HG02642 (cell line): ENCODE measurements at regions not wholly inside any gene's neighbourhood (a gene's known extent, or its start where the extent isn't known, plus 50 kb on each side); places are given as distances from the start of the nearest gene placed in this dataset.

ENCODE experiments used
- ATAC-seq: cut with Tn5 transposase; IDR thresholded peaks from one replicate; pipeline ENCODE4 v1.9.1; 2021; ENCODE audit warnings: mild to moderate bottlenecking; ENCODE audit not compliant: unreplicated experiment, poor library complexity

DNA sequence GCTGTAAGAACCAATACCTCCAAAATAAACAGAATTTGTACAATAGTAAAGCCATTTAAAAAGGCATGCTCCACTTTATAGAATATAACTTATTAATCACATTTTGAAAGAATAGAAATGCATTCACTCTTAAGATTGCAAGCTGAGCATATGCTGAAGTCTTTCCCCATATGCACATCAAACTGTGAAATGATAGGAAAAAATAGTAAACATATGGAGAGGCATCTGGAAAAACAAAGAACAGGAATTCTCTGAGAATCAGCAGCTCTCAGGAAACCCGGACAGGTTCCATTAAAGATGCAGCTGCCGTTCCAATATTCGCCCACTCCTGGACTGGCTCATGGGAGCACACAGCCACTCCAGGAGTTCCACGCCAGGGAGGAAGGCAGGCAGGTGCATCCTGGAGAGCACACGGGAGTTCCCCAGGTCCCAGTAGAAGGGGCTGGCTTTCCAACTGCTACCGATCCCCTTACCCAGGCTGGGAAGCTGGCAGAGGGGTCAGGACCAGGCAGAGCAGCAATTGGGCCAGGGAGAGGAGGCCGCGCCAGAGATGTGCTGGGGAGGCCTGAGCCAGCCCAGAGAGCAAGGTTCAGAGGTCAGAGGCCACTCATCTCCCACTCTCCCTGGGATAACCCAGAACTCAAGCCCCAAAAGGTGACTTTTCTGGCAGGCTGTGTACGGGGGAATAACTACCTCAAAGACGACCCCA is 111.1 kb downstream of the DLL1 start:
- ATAC-seq, result no peak

DNA sequence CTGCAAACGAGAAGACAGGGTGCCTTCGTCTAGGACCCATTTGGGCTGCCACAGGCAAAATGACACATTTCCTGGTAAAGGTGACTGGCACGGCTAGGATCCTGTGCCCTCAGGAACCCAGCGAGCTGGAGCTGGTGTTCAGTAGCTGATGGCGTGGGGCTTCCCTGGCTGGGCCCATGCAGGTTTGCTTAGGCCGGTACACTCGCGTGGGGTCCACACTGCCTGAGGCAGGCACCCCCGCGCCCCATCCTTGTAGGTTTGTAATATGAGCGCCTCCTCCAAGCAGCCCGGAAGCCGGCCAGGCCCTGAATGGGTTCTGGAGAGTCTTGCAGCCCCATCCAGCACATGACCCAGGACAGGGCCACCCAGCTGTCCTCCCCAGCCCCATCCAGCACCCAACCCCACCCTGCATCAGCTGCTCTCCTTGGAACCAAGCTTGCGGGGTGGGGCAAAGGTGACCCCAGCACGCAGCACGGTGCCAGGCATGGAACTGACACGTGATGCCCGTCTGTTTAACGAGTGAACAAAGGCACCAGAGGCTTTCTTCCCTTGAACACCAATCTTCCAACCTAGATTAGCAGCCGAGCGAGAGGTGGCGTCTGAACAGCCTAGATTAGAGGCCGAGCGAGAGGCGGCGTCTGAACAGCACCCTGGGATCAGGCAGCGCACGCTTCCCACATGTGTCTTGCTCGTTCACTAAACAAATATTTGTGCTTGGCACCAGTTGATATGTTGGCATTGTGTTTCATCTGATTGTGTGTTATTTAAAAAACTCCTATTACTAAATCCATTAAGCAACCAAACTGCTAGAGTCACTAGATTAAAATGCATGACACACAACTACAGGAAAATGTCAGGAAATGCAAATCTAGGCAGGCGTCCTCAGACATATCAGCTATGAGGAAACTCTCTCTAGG is 112.1 kb downstream of the DLL1 start:
- ATAC-seq, result no peak

DNA sequence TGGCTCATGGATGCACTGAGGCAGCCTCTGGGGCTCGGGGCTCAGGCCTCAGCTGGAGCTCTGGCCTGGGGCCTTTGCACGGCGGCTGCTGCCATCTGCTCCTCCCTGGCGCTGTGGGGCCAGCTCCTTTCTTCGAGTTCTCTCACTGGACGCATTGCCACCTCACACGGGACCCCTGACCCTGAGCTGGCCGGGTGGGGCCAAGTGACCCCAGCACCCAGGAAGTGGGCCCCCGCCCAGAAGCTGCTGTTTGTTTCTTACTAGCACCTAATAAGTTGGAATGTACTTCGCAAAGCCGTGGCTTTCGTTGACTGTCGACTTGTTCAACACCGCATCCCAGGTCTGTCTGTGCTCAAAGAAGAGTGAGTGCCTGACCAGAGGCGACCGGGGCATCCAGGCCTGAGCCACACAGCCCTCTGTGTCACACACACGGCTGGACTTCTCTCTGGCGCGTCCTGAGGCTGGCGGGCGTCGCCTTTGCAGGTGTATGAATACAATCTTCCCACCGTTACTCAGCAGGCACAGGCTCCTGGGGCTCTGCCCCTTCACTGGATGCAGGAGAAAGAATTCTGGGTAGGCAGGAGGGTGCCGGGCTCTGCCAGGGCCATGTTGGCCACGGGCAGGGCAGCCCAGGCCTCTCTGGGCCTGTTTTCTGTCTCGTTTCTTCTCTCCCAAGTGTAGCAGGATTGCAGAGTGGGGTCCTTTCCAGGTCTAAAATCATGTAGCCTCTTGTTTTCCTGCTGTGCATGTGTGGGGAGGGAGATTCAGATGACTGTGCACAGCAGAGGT is 112.9 kb downstream of the DLL1 start:
- no peak for ATAC-seq

DNA sequence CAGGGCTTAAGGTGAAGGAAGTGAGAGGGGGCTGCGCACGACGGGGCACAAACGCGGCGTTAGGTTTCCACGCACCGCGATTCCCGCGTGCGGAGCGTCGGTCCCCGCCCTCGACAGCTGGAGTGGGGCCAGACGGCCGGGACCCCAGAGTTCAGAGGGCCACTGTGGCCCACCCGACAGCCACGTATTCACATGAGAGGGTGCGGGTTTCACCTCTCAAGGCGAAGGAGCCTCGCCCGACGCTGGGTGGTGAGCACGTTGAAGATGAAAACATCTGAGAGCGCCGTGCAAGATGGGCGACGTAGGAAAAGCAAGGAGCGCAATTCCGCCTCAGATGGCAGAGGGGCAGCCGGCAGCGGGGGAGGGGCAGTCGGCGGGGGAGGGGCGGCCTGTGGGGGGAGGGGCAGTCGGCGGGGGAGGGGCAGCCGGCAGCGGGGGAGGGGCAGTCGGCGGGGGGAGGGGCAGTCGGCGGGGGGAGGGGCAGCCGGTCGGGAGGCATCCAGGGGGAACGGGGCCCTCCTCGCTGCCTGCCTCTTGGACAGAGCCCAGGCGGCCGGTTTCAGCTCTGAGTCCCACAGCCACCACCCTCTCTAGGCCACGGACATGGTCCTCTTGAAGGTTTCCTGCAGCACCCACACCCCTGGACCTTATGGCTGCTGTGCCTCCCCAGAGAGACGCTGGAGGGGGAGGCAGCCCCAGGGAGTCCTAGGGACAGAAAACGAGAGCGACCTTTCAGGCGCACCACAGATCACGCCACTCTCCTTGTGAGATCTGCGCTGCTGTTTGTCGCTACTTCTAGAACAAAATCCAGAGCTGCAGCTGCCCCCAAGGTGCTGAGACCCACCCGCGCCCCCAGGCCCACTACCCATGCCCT is 113.7 kb downstream of the DLL1 start:
- no peak for ATAC-seq

DNA sequence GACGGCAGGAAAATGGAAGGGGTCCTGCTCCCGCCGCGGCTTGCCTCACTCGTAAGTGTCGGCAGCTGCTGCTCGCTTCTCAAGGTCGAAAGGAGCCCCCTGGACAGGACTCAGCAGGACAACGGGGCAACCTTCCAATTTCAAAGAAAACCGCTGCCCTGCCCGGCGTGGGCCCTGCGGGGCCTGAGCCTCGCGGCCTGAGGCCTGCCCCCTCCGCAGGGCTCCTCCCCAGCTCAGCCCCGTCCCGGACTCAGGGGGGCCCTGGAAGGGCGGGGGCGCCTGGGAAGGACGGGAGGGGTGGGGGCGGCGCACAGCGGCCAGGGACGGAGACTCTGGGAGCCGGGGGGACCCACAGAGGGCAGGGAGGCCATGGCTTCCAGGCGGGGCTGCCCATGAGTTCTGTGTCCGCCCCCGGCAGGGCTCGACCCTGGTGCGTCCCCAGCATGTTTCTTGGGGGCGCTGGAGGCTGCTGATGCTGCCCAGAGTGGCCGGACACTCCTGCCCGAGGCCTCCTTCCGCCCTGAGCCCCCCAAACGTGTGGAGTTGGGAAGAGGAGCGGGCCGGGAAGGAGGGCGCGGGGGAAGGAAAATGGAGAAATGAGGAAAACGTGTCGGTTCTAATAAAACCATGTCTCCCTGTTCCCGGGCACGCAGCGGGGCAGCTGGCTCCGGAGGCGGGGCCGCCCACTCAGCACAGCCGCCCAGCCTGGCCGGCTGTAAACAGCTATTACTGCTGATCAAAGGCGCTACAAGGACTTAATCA is 114.6 kb downstream of the DLL1 start:
- no peak for ATAC-seq

DNA sequence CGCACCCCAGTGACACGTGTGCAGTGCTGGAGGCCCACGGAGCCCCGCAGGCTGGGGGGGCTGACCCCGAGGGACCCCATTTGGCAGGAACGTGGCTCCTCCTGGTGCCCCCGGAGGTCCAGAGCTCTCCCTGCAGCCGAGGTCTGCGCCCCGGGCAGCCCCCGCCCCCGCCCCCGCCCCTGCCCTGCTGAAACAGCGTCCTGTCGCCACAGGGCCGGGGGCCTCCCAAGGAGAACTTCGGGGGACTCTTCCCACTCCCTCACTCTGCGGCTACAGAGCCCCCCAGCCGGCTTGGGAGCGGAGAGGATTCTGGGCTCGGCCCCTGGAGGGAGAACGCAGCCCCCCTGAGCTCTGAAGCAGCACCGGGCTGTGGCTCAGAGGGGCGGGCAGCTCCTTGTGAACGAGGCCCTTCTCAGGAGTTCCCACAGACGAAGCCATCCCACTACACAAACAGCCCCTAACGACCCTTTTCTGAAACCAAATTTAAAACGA is 115.2 kb downstream of the DLL1 start:
- no peak for ATAC-seq

DNA sequence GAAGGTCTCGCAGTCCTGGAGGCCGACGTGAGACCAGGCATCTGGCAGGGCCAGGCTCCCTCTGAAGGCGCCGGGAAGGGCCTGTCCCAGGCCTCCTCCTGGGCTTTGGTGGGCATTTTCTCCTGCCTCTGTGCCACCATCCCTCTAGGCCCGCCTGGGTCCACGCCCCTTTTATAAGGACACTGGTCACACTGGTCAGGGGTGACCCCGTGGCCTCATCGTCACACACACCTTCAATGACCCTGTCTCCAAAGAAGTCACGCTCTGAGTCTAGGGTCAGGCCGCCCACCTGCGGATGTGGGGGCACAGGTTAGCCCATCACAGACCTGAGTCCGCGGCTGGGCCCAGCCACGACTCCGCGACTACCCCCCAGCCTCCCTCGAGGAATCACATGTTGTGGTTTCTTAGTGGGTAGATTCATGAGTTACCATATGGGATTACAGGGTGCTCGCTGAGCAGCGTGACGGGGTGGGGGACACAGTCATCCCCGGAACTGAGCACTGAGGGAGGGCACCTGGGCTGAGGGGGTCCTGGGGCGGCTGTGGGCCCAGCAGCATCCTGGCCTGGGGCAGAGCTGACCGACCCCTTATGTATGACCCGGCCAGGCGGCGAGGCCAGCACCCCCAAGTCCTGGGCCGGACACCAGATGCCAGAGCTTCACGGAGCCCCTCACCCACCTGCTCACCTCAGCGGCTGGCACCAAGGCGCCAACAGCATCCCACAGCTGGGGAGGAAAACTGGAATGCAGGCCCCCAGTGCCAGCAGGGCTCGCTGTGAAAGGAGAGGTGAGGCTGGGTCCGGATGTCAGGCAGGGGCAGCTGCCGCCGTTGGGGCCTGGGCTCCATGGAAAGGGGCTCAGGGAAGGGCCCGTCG is 115.9 kb downstream of the DLL1 start:
- no peak for ATAC-seq

DNA sequence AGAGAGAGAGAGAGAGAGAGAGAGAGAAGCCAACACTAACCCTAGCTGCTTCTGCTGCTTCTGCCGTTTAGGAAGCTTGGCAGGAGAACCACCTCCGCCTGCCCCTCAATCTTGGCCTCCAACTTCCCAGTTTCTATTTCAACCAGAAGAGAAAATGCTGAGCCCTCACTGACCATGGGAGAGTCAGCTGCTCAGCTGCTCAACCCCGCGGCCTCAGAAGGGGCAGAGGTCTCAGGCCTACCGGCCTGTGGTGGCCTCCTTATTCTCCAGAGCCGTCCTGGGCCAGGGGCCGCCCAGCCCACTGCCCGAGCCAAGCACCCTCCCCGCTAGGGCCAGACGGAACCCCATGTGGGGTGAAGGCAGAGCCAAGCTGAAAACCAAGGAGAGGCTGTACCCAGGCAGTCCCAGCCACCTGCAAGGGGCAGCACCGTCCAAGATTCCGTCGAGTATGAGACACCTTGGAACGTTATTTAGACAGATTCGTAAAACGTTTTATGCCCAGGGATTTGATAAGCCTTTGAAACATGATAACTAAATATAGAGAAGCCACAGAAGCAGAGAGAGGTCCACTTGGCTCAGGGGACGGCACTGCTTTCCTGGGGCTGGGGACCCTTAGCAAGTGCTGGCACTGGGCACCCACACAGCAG is 116.6 kb downstream of the DLL1 start:
- ATAC-seq, result no peak

DNA sequence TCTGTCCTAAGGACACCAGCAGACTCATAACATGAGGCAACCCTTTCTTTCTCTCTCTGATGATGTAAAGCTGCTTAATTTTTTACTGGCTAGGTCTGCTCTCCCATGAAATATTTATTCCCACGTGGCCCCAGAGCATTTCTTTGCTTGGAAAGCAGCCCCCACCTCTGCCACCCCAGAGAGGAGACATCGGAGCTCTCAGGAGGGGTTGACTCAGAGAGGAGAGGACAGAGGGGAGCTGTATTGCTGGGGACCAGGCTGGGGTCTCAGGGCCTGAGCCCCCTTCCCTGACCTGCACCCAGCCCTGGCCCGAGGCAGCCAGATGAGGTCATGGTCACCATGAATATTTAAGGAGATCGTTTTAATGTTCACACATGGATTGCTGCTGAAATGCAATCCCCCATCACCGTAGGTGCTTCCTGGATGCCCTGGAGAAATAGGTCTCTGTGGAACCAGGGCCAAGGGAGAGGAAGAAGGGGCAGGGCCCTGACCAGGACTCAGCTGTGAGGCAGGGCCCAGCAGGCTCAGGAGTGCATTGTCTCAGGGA is 117.5 kb downstream of the DLL1 start:
- no peak for ATAC-seq

DNA sequence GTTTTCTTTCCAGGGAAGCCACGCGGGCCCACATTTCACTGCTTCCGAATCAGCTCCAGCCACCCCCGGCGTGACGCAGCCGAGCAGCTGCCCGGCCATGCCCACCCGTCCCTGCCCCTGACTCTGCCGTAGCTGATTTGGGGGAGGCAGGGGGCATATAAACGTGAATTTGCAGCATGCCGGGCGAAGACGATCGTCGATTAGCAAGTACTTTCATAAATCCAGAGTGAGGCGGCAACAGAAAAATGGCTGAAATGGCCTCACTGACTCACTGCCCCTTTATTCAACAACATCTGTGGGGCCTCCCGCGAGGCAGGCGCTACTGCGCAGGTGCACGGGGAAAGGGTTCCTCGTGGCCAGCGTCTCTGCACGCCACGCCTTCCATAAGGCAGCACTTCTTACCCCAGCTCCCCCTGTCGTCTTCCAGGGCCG is 118.0 kb downstream of the DLL1 start:
- no peak for ATAC-seq

DNA sequence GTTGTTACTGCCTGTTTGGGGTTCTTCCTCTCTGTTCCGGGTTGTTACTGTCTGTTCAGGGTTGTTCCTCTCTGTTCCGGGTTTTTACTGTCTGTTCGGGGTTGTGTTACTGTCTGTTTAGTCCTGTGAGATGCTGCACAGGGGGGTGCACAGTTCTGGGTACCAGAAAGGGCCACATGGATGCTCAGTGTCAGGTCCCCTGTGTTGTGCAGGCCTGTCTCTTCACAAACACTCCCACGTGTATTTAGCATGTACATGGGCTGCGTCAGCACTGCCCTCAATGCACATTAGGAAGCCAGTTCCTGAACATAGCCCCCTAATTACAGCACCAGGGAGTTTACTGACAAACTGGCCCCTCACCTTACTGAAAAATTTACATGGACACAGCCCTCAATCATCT is 118.5 kb downstream of the DLL1 start:
- no peak for ATAC-seq

DNA sequence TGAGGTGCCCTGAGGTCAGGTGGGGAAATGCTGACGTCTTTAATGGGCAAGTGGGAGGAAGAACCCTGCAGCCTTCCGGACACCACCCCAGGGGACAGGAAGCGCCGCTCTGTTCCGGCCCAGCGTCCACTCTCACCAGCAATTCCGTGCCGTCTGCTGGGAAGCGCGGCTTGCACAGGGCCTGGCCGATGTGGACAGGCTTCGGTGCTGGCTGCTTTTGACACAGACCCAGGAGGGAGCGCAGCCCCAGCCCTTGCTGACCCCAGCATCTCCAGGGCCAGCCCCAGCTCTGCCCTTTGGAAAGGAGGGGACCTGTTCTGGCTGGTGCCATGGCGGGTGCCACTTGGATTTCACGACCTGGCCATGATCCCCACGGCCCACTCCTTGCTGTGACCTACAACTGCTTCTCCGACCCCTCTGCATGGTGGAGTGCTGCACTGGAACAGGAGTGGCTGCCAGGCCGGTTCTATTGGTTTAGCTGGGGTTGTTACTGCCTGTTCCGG is 123.2 kb downstream of the DLL1 start:
- ATAC-seq, result no peak

DNA sequence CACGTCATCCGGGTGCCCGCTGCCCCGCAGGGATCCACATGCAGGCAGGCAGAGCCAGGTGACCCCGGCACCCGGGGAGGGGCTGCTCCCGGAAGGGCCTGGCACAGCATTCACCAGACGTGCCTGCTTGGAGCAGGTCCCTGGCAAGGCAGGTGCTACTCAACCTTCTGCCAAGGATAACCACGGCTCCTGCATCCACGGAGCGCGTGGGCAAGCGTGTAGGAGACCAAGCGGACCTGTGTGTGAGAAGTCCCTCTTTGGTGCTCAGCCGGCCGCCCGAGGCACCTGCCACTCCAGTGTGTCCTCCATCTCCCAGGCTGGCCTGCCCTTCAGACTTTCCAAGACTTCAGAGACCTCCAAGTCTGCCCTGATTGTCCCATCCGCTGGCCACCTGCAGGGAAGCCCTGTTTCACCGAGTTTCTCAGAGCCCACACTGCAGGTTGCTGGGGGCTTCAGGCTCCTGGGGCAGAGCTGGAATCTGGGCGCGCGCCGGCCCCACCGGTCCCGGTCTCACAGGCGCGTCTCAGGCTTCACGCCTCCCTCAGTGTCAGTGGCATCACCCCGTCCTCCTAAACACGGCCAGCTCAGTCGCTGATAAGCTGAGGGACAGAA is 124.3 kb downstream of the DLL1 start:
- ATAC-seq, result no peak

DNA sequence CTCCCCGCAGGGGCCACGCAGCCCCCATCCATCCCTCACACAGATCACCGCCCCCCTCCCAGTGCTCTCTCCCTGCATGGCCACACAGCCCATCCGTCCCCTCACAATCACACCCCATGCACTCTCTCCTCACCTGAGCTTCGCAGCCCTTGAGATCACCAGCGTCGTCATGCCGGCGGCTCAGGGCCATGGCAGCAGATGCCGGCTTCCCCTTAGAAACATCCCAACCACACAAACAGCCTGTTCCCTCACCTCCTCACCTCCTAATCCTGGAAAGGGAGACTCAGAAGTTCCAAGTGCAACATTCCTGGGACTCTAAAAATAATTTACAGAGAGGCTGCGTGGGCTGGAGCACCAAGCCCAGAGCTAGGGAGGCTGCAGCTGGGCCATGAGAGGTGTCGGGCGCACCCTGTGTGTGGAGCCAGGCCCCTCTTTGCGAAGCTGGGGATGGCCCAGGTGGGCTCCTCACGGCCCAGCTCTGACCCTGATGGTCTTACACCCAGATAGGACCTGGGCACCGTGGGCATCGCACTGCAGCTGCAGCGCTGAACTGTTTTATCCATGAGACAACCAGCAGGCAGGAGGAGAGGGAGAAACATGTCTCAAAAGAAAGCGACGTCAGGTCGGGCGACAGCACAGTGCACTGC is 125.3 kb downstream of the DLL1 start:
- ATAC-seq, result no peak

DNA sequence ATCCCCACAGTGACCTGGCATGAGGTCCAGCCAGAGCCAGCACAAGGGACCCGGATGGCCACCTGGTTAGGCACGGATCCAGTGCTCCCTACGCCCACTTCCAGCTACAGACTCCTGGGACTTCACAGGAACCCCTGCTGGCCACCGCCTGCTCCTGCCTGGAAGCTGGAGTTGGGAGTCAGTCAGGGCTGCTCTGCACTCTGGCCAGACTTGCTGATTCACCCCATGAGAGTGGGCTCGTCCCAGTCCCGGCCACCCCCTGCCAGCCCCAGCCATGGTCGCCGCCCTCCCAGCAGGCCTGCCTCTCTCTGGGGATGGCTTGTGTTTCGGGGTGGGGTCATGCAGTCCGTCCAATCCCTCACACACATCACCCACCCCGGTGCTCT is 125.8 kb downstream of the DLL1 start:
- no peak for ATAC-seq

DNA sequence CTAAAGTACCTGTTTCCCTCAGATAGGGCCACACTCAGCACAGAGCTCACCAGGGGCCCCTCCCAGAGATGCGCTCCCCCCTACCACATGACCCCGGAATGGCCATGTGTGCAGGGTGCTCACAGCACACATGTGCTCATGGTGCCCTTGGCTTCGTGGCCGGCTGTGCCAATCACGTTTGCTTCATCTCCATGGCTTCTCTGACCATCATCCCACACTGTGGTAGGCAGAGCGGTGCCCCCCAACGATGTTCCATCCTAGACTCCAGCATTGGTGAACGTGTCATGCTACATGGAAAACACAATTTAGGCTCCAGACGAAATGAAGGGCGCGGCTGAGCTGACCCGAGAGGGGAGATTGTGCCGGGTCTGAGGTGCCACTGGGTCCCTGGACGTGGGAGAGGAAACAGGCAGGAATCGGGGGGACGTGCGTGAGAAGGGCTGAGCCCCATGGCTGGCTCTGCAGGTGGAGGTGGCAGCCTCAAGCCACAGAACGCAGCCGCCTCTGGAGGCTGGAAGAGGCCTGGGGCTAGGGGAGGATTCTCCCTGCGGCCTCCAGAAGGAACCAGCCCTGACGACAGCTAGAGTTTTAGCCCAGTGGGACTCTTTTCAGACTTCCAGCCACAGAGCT is 126.5 kb downstream of the DLL1 start:
- no peak for ATAC-seq
